ENCODE measurements at regions not wholly inside any gene's neighbourhood (a gene's known extent, or its start where the extent isn't known, plus 50 kb on each side); places are given as distances from the start of the nearest gene placed in this dataset.

GRCh38 chr10:43952760-43953159 is 304.1 kb upstream of the ZNF32 start:
- DNase-seq (ENCODE audit: extremely low read depth, low read depth): no peak

DNA sequence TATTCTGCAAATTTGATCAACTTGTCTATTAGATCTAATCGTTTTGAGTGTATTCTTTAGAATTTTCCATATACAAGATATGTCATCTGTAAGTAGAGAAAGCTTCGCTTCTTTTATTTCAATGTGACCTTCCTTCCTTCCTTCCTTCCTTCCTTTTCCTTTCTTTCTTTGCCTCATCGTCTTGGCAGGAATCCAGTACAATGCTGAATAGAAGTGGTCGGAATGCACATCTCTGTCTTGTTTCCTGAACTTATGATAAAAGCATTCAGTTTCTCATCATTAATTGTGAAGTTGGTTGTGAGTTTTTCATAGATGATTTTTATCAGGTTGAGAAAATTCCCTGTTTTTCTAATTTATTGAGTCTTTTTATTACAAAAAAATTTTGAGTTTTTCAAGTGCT is 300.7 kb upstream of the ZNF32 start:
- no peak for DNase-seq (ENCODE audit: extremely low read depth, low read depth)
- TF ChIP-seq, protein P1, sequence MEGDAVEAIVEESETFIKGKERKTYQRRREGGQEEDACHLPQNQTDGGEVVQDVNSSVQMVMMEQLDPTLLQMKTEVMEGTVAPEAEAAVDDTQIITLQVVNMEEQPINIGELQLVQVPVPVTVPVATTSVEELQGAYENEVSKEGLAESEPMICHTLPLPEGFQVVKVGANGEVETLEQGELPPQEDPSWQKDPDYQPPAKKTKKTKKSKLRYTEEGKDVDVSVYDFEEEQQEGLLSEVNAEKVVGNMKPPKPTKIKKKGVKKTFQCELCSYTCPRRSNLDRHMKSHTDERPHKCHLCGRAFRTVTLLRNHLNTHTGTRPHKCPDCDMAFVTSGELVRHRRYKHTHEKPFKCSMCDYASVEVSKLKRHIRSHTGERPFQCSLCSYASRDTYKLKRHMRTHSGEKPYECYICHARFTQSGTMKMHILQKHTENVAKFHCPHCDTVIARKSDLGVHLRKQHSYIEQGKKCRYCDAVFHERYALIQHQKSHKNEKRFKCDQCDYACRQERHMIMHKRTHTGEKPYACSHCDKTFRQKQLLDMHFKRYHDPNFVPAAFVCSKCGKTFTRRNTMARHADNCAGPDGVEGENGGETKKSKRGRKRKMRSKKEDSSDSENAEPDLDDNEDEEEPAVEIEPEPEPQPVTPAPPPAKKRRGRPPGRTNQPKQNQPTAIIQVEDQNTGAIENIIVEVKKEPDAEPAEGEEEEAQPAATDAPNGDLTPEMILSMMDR (IDR thresholded peaks at IDR 0.05; ENCODE audit: low read depth, low read length): no peak

More at GRCh38 chr10:43952760-43953159, 304.1 kb upstream of the ZNF32 start:
- TF ChIP-seq, protein P1 (IDR thresholded peaks at IDR 0.05; ENCODE audit: low read depth, low read length): no peak

GRCh38 chr10:43946445-43946844 is 297.8 kb upstream of the ZNF32 start:
- DNase-seq (ENCODE audit: extremely low read depth, low read depth): no peak
- TF ChIP-seq, protein P1 (IDR thresholded peaks at IDR 0.05; ENCODE audit: low read depth, low read length): no peak

- TF ChIP-seq, protein P1 (IDR thresholded peaks at IDR 0.05; ENCODE audit: low read depth, low read length): no peak
- DNase-seq (ENCODE audit: extremely low read depth, low read depth): no peak
Measured at GRCh38 chr10:43945908-43946307, 297.2 kb upstream of the ZNF32 start.

DNA sequence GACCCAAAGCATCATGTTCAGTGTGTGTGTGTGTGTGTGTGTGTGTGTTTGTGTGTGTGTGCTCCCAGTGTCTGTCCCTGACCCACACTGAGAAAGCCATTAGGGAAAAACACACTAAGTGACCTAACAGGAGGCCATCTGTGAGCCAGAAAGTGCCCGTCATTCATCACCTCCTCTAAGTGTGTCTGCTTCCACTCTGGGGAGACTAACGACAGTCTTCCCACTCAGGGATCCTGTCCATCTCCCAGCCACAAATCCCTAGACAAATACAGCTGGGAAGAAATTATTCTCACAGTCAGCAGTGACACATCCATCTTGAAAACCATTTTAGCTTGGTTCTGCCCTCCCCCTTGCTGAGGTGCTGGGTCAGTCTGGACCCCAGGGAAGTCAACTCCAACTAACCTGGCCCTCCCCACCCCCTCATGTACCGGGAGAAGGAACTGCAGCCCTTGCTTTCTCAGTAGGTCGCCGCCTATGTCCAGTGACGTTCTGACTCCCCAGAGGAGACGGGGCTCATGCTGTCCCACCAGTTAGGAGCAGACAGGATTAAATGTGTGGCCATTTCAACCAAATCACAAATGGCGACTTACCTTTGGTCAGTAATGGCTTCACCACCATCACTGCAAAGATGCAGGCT is 296.5 kb upstream of the ZNF32 start:
- TF ChIP-seq, protein P1 (IDR thresholded peaks at IDR 0.05; ENCODE audit: low read depth, low read length): no peak
- no peak for DNase-seq (ENCODE audit: extremely low read depth, low read depth)

- TF ChIP-seq, protein P1 (IDR thresholded peaks at IDR 0.05; ENCODE audit: low read depth, low read length): no peak
- no peak for DNase-seq (ENCODE audit: extremely low read depth, low read depth)
Measured at GRCh38 chr10:43944381-43945093, 295.9 kb upstream of the ZNF32 start.

DNA sequence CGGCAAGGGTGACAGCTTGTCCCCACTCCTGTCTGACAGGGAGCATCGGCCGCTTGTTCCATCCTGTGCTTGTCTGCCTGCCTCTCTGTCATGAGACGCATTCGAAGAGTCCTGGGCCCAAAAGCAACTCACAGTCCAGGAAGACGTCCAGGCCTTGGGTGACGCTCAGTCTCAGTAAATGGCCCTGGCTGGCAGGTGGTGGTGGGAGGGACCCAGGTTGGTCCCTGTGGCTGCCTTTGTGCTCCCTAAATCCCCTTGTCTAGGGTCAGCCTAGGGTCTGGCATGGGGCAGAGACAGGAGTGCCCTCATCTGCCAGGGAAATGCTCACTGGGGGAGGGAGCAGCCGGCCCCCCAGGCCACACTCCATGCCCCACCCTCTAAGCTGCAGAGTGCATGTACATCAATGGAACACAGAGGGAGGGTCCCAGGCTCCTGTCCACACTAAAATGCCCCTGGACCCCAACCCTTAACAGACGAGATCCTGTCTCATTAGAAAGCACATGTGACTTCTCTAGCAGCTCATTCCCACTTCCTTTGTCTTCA is 295.2 kb upstream of the ZNF32 start:
- DNase-seq (ENCODE audit: extremely low read depth, low read depth): no peak
- TF ChIP-seq, protein P1 (IDR thresholded peaks at IDR 0.05; ENCODE audit: low read depth, low read length): no peak
